Progenitor cell of endocrine pancreas (in vitro differentiated cells): ENCODE measurements at regions not wholly inside any gene's neighbourhood (a gene's known extent, or its start where the extent isn't known, plus 50 kb on each side); places are given as distances from the start of the nearest gene placed in this dataset.

ENCODE experiments used
- DNase-seq: peaks from one replicate; pipeline ENCODE4 v3.0.0; 2021; ENCODE audit warnings: low spot score; ENCODE audit not compliant: unreplicated experiment
- H3K27ac Mint-ChIP-seq: 2 replicates; pipeline ENCODE4 v1.8.0; 2021; ENCODE audit warnings: mild to moderate bottlenecking, moderate library complexity, mixed read lengths
- H3K27me3 Mint-ChIP-seq: 2 replicates; pipeline ENCODE4 v1.8.0; 2021; ENCODE audit warnings: mixed read lengths
- H3K36me3 Mint-ChIP-seq: 2 replicates; pipeline ENCODE4 v1.8.0; 2022; ENCODE audit warnings: mixed read lengths; ENCODE audit not compliant: insufficient read depth
- H3K4me1 Mint-ChIP-seq: 2 replicates; pipeline ENCODE4 v1.8.0; 2021; ENCODE audit warnings: low read depth, mixed read lengths
- H3K4me3 Mint-ChIP-seq: 2 replicates; pipeline ENCODE4 v1.8.0; 2021; ENCODE audit warnings: low read depth, mild to moderate bottlenecking, moderate library complexity, mixed read lengths
- H3K9me3 Mint-ChIP-seq: 2 replicates; pipeline ENCODE4 v1.8.0; 2021; ENCODE audit warnings: low read depth, mixed read lengths
- TF ChIP-seq, protein P1 (sequence below): fragments of 200-600 bp; sonication (generic); IDR thresholded peaks from one replicate; pipeline ENCODE4 v1.5.0; 2021; ENCODE audit warnings: antibody characterized with exemption, mild to moderate bottlenecking; ENCODE audit not compliant: unreplicated experiment

DNA sequence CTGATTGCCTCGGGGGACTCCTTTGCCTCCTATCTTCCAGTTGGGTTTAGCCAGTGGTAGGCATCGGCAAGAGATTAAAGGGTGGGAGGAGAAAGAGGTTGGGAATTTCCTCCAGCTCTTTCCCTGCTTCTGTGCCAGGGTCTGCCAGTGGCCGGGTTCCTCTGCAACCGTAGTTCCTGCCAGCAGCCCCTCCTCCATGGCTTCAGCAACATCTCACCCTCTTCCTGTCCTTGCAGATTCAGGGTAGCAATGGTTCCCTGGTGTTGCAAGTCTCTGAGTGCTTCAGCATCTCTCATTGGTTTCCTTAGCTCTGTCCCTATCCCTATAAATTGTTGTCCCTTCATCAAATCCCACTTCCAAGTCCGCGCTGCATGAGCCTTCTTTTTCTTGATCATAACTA is 223.1 kb upstream of the JUN start:
- H3K4me1 Mint-ChIP-seq, result no peaks in the 10 kb centered on the region
- peaks cover 23% of the 10 kb centered on the region for H3K27me3 Mint-ChIP-seq
- H3K4me3 Mint-ChIP-seq, result no peak overlapping the region
- H3K27ac Mint-ChIP-seq, result no peak overlapping the region
- H3K36me3 Mint-ChIP-seq, result no peaks in the 10 kb centered on the region
- H3K9me3 Mint-ChIP-seq, result no peaks in the 10 kb centered on the region
- no peak for DNase-seq
- TF ChIP-seq, protein P1, sequence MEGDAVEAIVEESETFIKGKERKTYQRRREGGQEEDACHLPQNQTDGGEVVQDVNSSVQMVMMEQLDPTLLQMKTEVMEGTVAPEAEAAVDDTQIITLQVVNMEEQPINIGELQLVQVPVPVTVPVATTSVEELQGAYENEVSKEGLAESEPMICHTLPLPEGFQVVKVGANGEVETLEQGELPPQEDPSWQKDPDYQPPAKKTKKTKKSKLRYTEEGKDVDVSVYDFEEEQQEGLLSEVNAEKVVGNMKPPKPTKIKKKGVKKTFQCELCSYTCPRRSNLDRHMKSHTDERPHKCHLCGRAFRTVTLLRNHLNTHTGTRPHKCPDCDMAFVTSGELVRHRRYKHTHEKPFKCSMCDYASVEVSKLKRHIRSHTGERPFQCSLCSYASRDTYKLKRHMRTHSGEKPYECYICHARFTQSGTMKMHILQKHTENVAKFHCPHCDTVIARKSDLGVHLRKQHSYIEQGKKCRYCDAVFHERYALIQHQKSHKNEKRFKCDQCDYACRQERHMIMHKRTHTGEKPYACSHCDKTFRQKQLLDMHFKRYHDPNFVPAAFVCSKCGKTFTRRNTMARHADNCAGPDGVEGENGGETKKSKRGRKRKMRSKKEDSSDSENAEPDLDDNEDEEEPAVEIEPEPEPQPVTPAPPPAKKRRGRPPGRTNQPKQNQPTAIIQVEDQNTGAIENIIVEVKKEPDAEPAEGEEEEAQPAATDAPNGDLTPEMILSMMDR, result no peak

DNA sequence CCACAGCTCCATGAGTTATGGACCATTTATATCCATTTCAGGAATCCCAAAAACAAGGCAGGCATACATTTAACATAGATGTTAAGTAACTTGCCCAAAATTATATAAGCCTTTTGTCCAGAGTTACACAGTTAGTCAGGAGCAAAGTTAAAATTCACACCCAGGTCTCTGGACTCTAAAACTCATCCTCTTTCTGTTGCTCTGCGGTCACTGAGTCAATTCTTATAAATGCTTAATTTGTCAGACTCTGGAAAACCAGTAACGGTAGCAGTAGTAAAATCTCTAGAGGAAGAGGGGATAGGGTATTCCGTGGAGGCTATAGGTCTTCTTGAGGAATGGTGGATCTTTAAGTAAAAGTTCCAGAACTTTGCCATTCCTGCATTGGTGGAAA is 223.6 kb upstream of the JUN start:
- Mint-ChIP-seq H3K27ac (no peak overlapping the region), H3K9me3 (no peaks in the 10 kb centered on the region), H3K4me1 (no peaks in the 10 kb centered on the region), H3K4me3 (no peak overlapping the region), H3K27me3 (peaks cover 28% of the 10 kb centered on the region), H3K36me3 (no peaks in the 10 kb centered on the region)
- TF ChIP-seq, protein P1, result no peak
- DNase-seq, result no peak

DNA sequence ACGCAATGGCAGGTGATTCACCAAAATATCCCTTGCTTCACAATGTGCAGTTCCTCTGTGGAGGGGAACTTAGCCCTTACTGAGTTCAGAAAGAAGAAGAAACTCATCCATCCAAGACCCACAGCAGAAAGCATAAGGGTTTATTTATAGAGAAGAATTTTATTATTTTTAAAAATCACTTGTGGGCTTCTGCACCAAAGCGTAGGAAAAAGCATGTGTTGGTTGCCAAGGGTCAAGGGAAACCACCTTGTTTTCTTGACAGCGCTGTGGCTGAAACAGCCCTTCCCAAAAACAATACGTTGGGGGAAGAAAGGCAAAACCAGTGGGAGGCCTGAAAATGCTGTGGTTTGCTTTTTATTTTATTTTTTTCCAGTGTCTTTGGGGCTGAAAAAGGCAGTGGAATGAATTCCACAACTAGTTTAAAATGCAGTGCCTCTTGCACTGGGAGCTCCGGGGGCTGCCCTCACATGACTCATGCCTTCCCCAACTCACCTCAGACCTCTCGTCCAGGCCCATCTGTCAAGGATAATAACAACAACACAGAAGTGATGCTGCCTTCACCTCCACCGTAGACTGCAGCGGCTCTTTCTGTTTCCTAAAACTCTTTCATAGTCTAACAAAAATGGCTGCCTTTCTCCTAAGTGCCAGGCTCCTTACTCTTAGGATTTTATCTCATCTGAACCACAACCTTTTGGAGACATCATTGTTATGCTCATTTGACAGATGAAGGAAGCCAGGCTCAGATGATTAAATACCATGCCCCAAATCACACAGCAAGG is 224.2 kb upstream of the JUN start:
- H3K4me3 Mint-ChIP-seq, result no peak overlapping the region
- peaks cover 31% of the 10 kb centered on the region for H3K27me3 Mint-ChIP-seq
- no peak for DNase-seq
- H3K36me3 Mint-ChIP-seq, result no peaks in the 10 kb centered on the region
- H3K27ac Mint-ChIP-seq, result no peak overlapping the region
- H3K9me3 Mint-ChIP-seq, result no peaks in the 10 kb centered on the region
- no peaks in the 10 kb centered on the region for H3K4me1 Mint-ChIP-seq
- TF ChIP-seq, protein P1, result no peak

DNA sequence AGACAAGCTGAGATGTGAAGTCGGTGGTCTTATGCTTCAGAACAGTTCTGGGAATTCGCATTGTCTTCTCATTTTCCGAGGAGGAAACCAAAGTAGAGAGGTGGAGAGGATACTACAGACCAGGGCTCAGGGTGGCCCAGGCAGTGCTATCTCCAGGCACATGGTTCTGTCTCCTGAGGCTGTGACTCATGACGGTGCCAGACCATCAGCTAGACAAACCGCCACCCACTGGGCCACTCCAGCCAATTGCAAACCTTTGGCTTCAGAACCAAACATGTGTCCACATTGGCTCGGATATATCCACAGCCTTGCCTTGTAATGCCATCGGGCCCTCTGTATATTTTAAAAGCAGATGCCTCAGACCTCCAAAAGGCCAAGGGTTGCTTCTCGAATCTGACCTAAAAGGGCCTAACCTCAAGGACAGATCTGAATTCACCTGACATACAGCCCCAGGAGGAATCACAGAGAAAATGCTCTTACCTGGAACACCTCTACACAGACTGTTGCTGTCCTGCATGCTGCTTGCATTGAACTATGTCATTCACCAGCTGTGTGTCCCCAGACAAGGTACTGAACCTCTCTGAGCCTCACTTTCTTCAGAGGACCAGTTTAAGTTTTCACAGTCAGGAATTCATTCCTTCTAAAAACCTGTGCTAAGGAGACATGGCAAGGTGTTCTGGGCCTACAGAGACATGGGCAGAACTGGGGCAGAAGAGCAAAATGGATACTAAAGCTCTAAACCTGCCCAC is 224.9 kb upstream of the JUN start:
- no peaks in the 10 kb centered on the region for H3K36me3 Mint-ChIP-seq
- H3K27ac Mint-ChIP-seq, result no peak overlapping the region
- H3K4me1 Mint-ChIP-seq, result peaks cover 2% of the 10 kb centered on the region
- no peak for DNase-seq
- H3K9me3 Mint-ChIP-seq, result no peaks in the 10 kb centered on the region
- peaks cover 33% of the 10 kb centered on the region for H3K27me3 Mint-ChIP-seq
- H3K4me3 Mint-ChIP-seq, result no peak overlapping the region
- TF ChIP-seq, protein P1, result no peak

DNA sequence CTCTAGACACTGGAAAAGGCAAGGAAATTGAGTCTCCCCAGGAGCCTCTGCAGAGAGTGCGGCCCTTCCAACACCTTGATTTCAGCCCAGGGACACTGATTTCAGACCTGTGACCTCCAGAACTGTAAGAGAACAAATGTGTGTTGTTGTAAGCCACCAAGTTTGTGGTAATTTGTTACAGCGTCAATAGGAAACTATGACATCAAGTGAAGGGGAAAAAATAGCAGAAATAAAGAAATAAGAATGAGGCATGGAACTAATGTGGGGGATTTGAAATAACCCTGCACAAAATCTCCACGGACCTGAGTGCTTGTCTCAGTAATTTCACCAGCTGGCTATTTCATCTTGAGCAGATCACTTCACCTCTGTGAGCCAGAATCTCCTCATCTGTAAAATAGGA is 227.8 kb upstream of the JUN start:
- Mint-ChIP-seq H3K4me1 (peaks cover 3% of the 10 kb centered on the region), H3K4me3 (no peak overlapping the region), H3K27ac (no peak overlapping the region), H3K27me3 (peaks cover 46% of the 10 kb centered on the region), H3K9me3 (no peaks in the 10 kb centered on the region), H3K36me3 (no peaks in the 10 kb centered on the region)
- no peak for DNase-seq
- TF ChIP-seq, protein P1, result no peak
